ENCODE measurements at regions not wholly inside any gene's neighbourhood (a gene's known extent, or its start where the extent isn't known, plus 50 kb on each side); places are given as distances from the start of the nearest gene placed in this dataset.

GRCh38 chr2:180524499-180524898, 455.9 kb upstream of the UBE2E3 start:
- TF ChIP-seq MAFK (IDR thresholded peaks at IDR 0.05; ENCODE audit: low read depth, low read length) = no peak
- TF ChIP-seq CTCF (conservative IDR thresholded peaks at IDR 0.05; ENCODE audit: low read depth, low read length) = no peak
- TF ChIP-seq RCOR1 (IDR thresholded peaks at IDR 0.05; ENCODE audit: insufficient replicate concordance, low read length) = no peak
- no peak for TF ChIP-seq POLR2A (IDR thresholded peaks at IDR 0.05; ENCODE audit: low read depth, low read length)
- TF ChIP-seq RAD21 (IDR thresholded peaks at IDR 0.05; ENCODE audit: low read length) = no peak
- TF ChIP-seq MXI1 (IDR thresholded peaks at IDR 0.05; ENCODE audit: borderline replicate concordance, low read depth, low read length) = no peak
- TF ChIP-seq ELK1 (IDR thresholded peaks at IDR 0.05; ENCODE audit: borderline replicate concordance, low read depth, low read length) = no peak
- no peak for TF ChIP-seq MAZ (IDR thresholded peaks at IDR 0.05; ENCODE audit: borderline replicate concordance, low read depth, low read length)
- TF ChIP-seq SMC3 (IDR thresholded peaks at IDR 0.05; ENCODE audit: low read depth, low read length) = no peak
- no peak for TF ChIP-seq RFX5 (IDR thresholded peaks at IDR 0.05; ENCODE audit: low read depth, low read length)
- no peak for TF ChIP-seq CHD1 (IDR thresholded peaks at IDR 0.05; ENCODE audit: low read depth, low read length)
- no peak for TF ChIP-seq USF2 (IDR thresholded peaks at IDR 0.05; ENCODE audit: low read depth, low read length)
- no peak for TF ChIP-seq BHLHE40 (IDR thresholded peaks at IDR 0.05; ENCODE audit: low read depth, low read length)
- TF ChIP-seq CEBPB (IDR thresholded peaks at IDR 0.05; ENCODE audit: low read depth, low read length) = no peak
